ENCODE measurements at regions not wholly inside any gene's neighbourhood (a gene's known extent, or its start where the extent isn't known, plus 50 kb on each side); places are given as distances from the start of the nearest gene placed in this dataset.
"Not testable (repeated sequence)": the region's sequence is repeated elsewhere in the genome, so short reads cannot be mapped to it uniquely, and the experiment has no call there.

GRCh38 chr3:103960819-103961218, 1405.9 kb upstream of the ALCAM start:
- DNase-seq (ENCODE audit: low spot score): no peak
- intact Hi-C loops (cut with DNase I): no loop called here

GRCh38 chr3:103963599-103963998, 1403.1 kb upstream of the ALCAM start:
- no peak for DNase-seq (ENCODE audit: low spot score)
- intact Hi-C loops (cut with DNase I): no loop called here

GRCh38 chr3:103965764-103966163, 1400.9 kb upstream of the ALCAM start:
- DNase-seq (ENCODE audit: low spot score): no peak
- intact Hi-C loops (cut with DNase I): no loop called here

- no peak for DNase-seq (ENCODE audit: low spot score)
Measured at GRCh38 chr3:103966749-103967148, 1400.0 kb upstream of the ALCAM start.

GRCh38 chr3:103968131-103968530, 1398.6 kb upstream of the ALCAM start:
- no peak for DNase-seq (ENCODE audit: low spot score)

More at GRCh38 chr3:103966749-103967148, 1400.0 kb upstream of the ALCAM start:
- intact Hi-C loops (cut with DNase I): no loop called here

GRCh38 chr3:103968751-103969150, 1398.0 kb upstream of the ALCAM start:
- no peak for DNase-seq (ENCODE audit: low spot score)
- intact Hi-C loops (cut with DNase I): no loop called here

More at GRCh38 chr3:103968131-103968530, 1398.6 kb upstream of the ALCAM start:
- intact Hi-C loops (cut with DNase I): no loop called here

- DNase-seq (ENCODE audit: low spot score): no peak
- intact Hi-C loops (cut with DNase I): no loop called here
Measured at GRCh38 chr3:103976931-103977339, 1389.8 kb upstream of the ALCAM start.

GRCh38 chr3:103977417-103977816, 1389.3 kb upstream of the ALCAM start:
- no peak for DNase-seq (ENCODE audit: low spot score)
- intact Hi-C loops (cut with DNase I): no loop called here

GRCh38 chr3:103991461-103992115, 1375.1 kb upstream of the ALCAM start:
- intact Hi-C loops (cut with DNase I): no loop called here
- no peak for DNase-seq (ENCODE audit: low spot score)

- intact Hi-C loops (cut with DNase I): no loop called here
- DNase-seq (ENCODE audit: low spot score): no peak
Measured at GRCh38 chr3:103992469-103992868, 1374.2 kb upstream of the ALCAM start.

GRCh38 chr3:104004956-104005355, 1361.8 kb upstream of the ALCAM start:
- intact Hi-C loops (cut with DNase I): no loop called here
- DNase-seq (ENCODE audit: low spot score): no peak

GRCh38 chr3:104005815-104006214, 1360.9 kb upstream of the ALCAM start:
- intact Hi-C loops (cut with DNase I): no loop called here

GRCh38 chr3:104018541-104018940, 1348.2 kb upstream of the ALCAM start:
- intact Hi-C loops (cut with DNase I): no loop called here
- DNase-seq (ENCODE audit: low spot score): no peak

More at GRCh38 chr3:104005815-104006214, 1360.9 kb upstream of the ALCAM start:
- no peak for DNase-seq (ENCODE audit: low spot score)

- intact Hi-C loops (cut with DNase I): no loop called here
Measured at GRCh38 chr3:104031598-104031997, 1335.1 kb upstream of the ALCAM start.

GRCh38 chr3:104032283-104032682, 1334.4 kb upstream of the ALCAM start:
- intact Hi-C loops (cut with DNase I): no loop called here

More at GRCh38 chr3:104031598-104031997, 1335.1 kb upstream of the ALCAM start:
- DNase-seq (ENCODE audit: low spot score): peak; percentile 58

GRCh38 chr3:104040896-104041295, 1325.8 kb upstream of the ALCAM start:
- intact Hi-C loops (cut with DNase I): no loop called here
- DNase-seq (ENCODE audit: low spot score): no peak

More at GRCh38 chr3:104032283-104032682, 1334.4 kb upstream of the ALCAM start:
- no peak for DNase-seq (ENCODE audit: low spot score)

GRCh38 chr3:104043001-104043543, 1323.6 kb upstream of the ALCAM start:
- intact Hi-C loops (cut with DNase I); DNase-seq (ENCODE audit: low spot score): not testable (repeated sequence)

- intact Hi-C loops (cut with DNase I): no loop called here
- DNase-seq (ENCODE audit: low spot score): no peak
Measured at GRCh38 chr3:104044002-104044401, 1322.7 kb upstream of the ALCAM start.

- intact Hi-C loops (cut with DNase I): no loop called here
Measured at GRCh38 chr3:104066658-104067057, 1300.1 kb upstream of the ALCAM start.

GRCh38 chr3:104069114-104069513, 1297.6 kb upstream of the ALCAM start:
- intact Hi-C loops (cut with DNase I): no loop called here
- DNase-seq (ENCODE audit: low spot score): no peak

More at GRCh38 chr3:104066658-104067057, 1300.1 kb upstream of the ALCAM start:
- no peak for DNase-seq (ENCODE audit: low spot score)

GRCh38 chr3:104070906-104071305, 1295.8 kb upstream of the ALCAM start:
- intact Hi-C loops (cut with DNase I): no loop called here
- no peak for DNase-seq (ENCODE audit: low spot score)
